GM21390 (cell line): ENCODE measurements at regions not wholly inside any gene's neighbourhood (a gene's known extent, or its start where the extent isn't known, plus 50 kb on each side); places are given as distances from the start of the nearest gene placed in this dataset.

Experiments used
- ATAC-seq: cut with Tn5 transposase; IDR thresholded peaks from one replicate; pipeline ENCODE4 v1.9.1; 2021; ENCODE audit not compliant: unreplicated experiment

- no peak for ATAC-seq
Observed at GRCh38 chr7:51477323-51477722, 160.7 kb upstream of the COBL start.

DNA sequence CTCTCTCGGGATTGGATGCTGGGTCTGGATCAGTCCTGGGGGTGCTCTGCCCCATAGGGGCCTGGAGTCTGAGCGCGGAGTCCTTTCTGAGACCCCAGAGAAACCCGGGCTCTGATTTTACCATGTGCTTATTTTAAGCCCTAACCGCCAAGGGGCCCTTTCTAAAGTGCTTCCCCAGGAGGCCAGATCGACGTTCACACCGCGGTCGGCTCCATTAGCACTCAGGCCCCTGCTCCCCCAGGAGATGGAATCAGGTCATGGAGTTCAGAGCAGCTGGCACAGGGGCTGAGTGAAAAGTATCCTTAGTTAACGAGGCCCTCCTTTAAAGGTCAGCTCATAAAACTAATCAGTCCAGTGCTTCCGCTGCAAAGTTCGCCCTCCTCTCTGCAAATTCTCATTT, 159.4 kb upstream of the COBL start:
- no peak for ATAC-seq

GRCh38 chr7:51472873-51473272, 156.3 kb upstream of the COBL start:
- ATAC-seq = no peak

DNA sequence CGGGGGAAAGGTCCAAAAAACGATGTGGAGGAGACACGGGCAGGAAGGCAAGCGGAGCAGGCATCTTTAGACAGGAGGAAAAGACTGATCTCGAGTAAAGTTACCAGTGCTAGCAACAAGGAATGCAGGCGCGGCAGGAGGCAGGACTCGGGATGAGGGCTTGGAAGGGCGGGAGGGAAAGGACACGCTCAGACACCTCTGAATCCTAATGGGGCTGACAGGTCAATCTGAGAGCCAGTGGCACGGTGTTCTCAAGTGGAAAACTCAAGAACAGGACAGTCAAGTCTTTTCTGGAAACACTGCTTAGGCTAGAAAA, 155.3 kb upstream of the COBL start:
- no peak for ATAC-seq

GRCh38 chr7:51471210-51471980, 154.8 kb upstream of the COBL start:
- ATAC-seq = no peak

GRCh38 chr7:51467384-51468017, 150.9 kb upstream of the COBL start:
- no peak for ATAC-seq

DNA sequence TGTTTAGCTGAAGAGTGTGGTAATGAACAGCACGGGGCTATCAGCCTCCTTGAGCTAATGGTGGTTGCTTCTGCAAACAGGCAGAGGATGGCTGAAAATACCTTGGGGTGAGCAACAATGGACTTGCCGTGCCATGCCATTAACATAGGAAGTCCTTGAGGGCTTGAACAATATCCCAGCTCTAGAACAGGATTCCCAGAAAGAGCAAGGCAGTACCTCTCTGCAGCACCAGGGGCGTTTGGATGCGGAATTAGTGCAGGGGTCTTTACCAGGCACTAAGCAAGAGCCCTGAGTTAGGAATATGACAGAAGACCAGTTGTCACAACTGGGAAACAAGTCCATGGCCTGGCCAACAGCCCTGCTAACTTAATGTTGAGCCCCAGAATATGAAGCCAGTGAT, 143.2 kb upstream of the COBL start:
- no peak for ATAC-seq

DNA sequence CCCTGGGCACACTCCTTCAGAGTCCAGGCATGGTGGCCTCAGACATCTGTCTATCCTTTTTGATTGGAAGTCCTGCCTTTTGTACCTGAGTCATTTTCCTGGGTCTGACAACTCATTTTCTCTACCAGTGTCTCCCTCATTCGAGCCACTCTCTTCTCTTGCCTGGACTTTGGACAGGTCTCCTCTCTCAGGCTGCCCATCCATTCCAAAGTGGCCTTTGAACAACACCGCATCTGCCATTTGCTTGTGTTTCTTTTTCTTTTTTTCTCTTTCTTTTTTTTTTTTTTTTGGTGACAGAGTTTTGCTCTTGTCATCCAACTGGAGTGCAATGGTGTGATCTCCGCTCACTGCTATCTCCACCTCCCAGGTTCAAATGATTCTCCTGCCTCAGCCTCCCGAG, 142.1 kb upstream of the COBL start:
- ATAC-seq = no peak

- no peak for ATAC-seq
Observed at GRCh38 chr7:51457079-51457478, 140.5 kb upstream of the COBL start.

DNA sequence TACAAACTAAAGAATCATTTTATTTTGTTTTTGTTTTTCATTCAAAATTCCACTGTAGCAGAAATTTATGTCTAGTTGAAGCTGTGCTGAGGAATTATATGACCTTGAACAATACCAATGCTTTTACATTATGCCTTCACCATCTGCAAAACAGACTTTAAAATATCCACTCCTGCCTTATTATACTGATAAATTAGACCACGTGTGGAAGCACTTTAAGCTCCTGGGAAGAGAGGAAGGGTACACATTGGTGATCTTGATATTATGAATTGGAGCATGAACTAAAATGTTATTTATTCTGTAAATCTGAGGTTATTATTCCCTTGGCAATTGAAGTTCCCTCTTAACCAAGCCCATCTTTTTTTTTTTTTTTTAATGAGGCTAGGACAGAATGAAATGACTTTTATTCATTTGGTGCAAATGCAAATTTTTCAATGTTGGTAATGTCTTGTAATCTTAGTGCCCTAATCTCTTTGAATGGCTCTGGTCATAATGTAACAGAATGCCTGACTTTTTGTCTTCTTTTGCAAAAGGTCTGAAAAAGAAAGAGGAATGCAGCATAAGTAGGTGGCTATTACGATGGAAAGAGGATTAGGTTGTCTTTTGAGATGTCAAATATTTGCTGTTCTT, 139.9 kb upstream of the COBL start:
- no peak for ATAC-seq

GRCh38 chr7:51455948-51456347, 139.3 kb upstream of the COBL start:
- ATAC-seq = no peak

DNA sequence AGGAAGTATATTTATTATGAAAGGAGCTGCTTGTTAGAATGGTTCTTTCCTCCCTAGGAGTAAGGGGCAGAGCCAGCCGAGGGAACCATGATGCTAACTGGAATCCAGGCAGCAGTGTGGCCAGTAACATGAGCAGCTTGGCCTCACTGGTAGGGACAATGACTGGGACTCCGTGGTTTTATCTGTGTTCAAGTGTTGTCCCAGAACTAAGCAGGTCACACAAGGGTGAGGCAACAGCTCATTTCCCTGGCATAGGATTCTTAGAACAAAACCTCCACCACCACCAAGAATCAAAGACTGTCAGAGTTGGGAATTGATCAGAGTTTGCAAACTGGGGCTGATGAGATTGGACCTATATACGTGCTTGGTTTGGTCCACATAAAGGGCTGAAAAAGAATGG, 138.9 kb upstream of the COBL start:
- ATAC-seq = no peak

GRCh38 chr7:51455086-51455485, 138.5 kb upstream of the COBL start:
- ATAC-seq = no peak

- no peak for ATAC-seq
Observed at GRCh38 chr7:51452694-51453093, 136.1 kb upstream of the COBL start.

DNA sequence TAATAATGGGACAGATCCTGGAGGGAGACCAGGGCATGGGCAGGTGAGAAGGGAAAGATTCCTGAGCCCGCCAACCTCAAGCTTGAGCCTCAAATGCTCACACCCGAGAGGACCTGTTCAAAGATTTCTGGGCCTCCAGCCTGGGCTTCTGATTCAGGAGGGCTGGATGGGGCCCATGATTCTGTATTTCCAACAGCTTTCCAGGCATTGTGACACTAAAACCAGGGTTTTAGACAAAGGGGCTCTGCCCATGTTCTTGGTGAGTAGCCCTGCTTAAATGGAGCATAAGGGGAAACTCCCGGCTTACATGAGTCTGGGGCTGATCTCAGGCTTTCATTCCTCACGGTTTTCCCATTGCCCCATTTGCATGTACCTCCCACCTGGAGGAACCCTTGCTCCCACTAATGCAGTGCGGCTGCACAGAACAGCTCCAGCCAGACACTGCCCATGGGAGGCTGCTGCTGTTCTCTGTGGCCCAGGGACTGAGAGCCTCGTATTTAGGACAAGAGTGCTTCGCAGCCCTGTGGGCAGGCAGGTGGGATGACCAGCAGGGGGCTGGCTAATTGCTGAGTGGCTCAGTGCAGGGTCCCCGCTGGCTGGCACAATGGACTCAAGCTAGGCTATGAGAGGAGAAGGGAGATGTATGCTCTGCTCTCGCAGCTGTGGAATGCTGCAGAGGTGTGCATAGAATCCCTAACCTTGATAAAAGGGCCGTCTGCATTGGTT, 135.3 kb upstream of the COBL start:
- ATAC-seq = no peak

- no peak for ATAC-seq
Observed at GRCh38 chr7:51450541-51450940, 133.9 kb upstream of the COBL start.

GRCh38 chr7:51446785-51447184, 130.2 kb upstream of the COBL start:
- no peak for ATAC-seq

GRCh38 chr7:51446356-51446755, 129.7 kb upstream of the COBL start:
- no peak for ATAC-seq

GRCh38 chr7:51444936-51445335, 128.3 kb upstream of the COBL start:
- no peak for ATAC-seq

DNA sequence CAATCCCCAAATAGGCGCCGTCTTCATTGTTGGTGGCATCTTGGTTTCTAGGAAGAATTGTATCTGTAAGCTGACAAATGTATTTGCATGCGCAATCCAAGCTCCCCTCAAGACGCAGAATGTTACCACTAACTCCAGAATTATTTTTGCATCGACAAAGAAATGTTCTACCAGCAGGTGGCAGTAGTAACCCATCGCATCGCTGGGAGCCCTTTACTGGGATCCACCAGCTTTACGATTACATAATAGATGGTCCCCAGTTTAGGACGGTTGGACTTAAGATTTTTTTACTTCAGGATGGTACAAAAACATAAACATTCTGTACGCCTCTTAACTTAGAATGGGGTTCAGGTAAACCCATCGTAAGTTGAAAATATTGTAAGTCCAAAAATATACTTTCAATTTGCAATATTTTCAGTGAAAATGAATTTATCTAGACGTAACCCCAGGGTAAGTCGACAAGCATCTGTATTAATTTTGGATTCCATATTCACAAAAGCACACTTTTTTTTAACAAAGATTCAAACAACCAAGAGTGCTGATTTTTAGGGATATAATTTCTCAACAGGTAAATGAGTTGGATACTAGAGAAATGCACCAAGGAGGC, 114.0 kb upstream of the COBL start:
- ATAC-seq = no peak

DNA sequence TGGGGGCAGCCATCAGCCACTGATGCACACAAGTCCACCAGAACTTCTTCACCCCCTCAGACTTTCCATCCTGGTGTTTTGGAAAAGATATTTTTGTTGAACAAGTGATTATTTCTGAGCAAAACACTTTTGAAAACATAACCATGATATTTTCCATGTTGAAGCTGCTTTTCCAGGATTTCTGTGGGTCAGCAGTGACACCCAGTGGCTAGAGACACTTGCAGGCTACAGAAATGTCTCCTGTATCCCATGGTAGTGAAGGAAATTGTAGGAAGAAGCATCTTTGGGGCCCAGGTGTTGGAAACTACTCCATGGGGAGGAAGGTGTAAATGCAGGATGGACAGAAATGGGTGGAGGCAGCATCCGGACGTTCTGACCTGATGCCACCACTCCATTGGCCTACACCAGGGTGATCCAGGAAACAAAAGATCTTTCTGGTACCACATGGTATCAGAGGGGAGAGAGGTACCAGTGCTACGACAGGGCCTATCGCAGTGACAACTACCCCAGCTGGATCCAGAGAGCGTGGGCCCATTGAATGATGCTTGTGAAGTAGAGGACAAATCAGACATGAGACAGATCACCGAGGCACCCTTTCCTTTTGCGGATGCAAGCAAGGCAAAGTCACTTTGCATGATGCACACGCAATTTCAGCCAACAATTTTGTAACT, 111.7 kb upstream of the COBL start:
- ATAC-seq = no peak
